HCT116 (cell line): ENCODE measurements at regions not wholly inside any gene's neighbourhood (a gene's known extent, or its start where the extent isn't known, plus 50 kb on each side); places are given as distances from the start of the nearest gene placed in this dataset.

Experiments
- CBX3 ChIP-seq: IDR thresholded peaks from 2 replicates; pipeline ENCODE4 v1.6.1; 2012; ENCODE audit warnings: low read depth
- CTCF ChIP-seq, 3 experiments: fragments of 200-600 bp in 1 of 3; sonication (generic) in 1 of 3; IDR thresholded peaks in 2 of 3; conservative IDR thresholded peaks in 1 of 3; 2 replicates each; pipeline ENCODE4 v1.5.1; 2012 to 2017; ENCODE audit warnings: low read depth in 2 of 3, low read length in 2 of 3, antibody characterized with exemption in 1 of 3, borderline replicate concordance in 1 of 3, control low read depth in 1 of 3, mild to moderate bottlenecking in 1 of 3, mixed read lengths in 1 of 3, mixed run types in 1 of 3, moderate library complexity in 1 of 3; ENCODE audit not compliant: insufficient read depth in 1 of 3
- EZH2 ChIP-seq: fragments of 200-600 bp; sonication (generic); IDR thresholded peaks from 2 replicates; pipeline ENCODE4 v1.6.1; 2017; ENCODE audit warnings: antibody characterized with exemption, mixed run types
- JUND ChIP-seq: IDR thresholded peaks from 2 replicates; pipeline ENCODE4 v1.6.1; 2012
- MAX ChIP-seq: IDR thresholded peaks from 2 replicates; pipeline ENCODE4 v1.6.1; 2012
- POLR2A ChIP-seq: IDR thresholded peaks from 2 replicates; pipeline ENCODE4 v1.7.0; 2011; ENCODE audit warnings: borderline replicate concordance; ENCODE audit not compliant: insufficient read depth, insufficient read length; ENCODE audit errors: extremely low read depth
- POLR2AphosphoS5 ChIP-seq: IDR thresholded peaks from 2 replicates; pipeline ENCODE4 v1.6.1; 2011; ENCODE audit warnings: mild to moderate bottlenecking, low read depth, low read length, moderate library complexity
- RAD21 ChIP-seq: IDR thresholded peaks from 2 replicates; pipeline ENCODE4 v1.6.1; 2012; ENCODE audit warnings: low read depth, mild to moderate bottlenecking
- REST ChIP-seq: IDR thresholded peaks from 2 replicates; pipeline ENCODE4 v1.6.1; 2012; ENCODE audit warnings: low read depth
- TCF7L2 ChIP-seq: IDR thresholded peaks from 2 replicates; pipeline ENCODE4 v1.7.0; 2011; ENCODE audit warnings: borderline replicate concordance, inconsistent platforms; ENCODE audit not compliant: insufficient read depth, insufficient read length; ENCODE audit errors: extremely low read depth
- YY1 ChIP-seq: IDR thresholded peaks from 2 replicates; pipeline ENCODE4 v1.6.1; 2011; ENCODE audit warnings: low read length, low read depth, moderate library complexity, mild to moderate bottlenecking; ENCODE audit not compliant: insufficient replicate concordance; ENCODE audit errors: extremely low read depth
- ZBTB33 ChIP-seq: IDR thresholded peaks from 2 replicates; pipeline ENCODE4 v1.6.1; 2011; ENCODE audit warnings: mild to moderate bottlenecking, low read length, moderate library complexity; ENCODE audit not compliant: insufficient replicate concordance; ENCODE audit errors: extremely low read depth

- TF ChIP-seq TCF7L2 (no peak), MAX (no peak), POLR2A (no peak), EZH2 (no peak), CTCF (IDR thresholded peaks at IDR 0.05 in 2 of 3, conservative IDR thresholded peaks at IDR 0.05 in 1 of 3; ENCODE audit: borderline replicate concordance in 1 of 3, insufficient read depth in 1 of 3, low read depth in 2 of 3, low read length in 2 of 3) (no peak), CBX3 (no peak), YY1 (no peak), POLR2AphosphoS5 (no peak), REST (no peak), JUND (no peak), ZBTB33 (no peak), RAD21 (no peak)
Measured at GRCh38 chrX:125405339-125405738, 85.7 kb downstream of the TEX13C start.
